ENCODE measurements at regions not wholly inside any gene's neighbourhood (a gene's known extent, or its start where the extent isn't known, plus 50 kb on each side); places are given as distances from the start of the nearest gene placed in this dataset.

GRCh38 chr22:17272511-17272991 lies 53.3 kb upstream of the ADA2 start:
- H3K36me3 ChIP-seq (ENCODE audit: insufficient read depth) = no peaks in the 10 kb centered on the region
- H3K27me3 ChIP-seq (ENCODE audit: insufficient read depth, low read depth) = no peaks in the 10 kb centered on the region
- no peaks in the 10 kb centered on the region for H4K20me1 ChIP-seq (ENCODE audit: insufficient read depth)
- peaks cover 20% of the 10 kb centered on the region for H3K4me1 ChIP-seq (ENCODE audit: low read depth, poor library complexity, severe bottlenecking)
- H3K27ac ChIP-seq = no peak overlapping the region
- H3K4me3 ChIP-seq (IDR thresholded peaks at IDR 0.05; ENCODE audit: insufficient read depth, low read depth, low read length) = no peak overlapping the region
- no peak overlapping the region for H3K4me2 ChIP-seq
- TF ChIP-seq CTCF (conservative IDR thresholded peaks at IDR 0.05; ENCODE audit: low read depth, low read length) = no peak
- H3K9ac ChIP-seq = no peak overlapping the region
- H2AFZ ChIP-seq (ENCODE audit: low read depth) = no peak overlapping the region
- no peaks in the 10 kb centered on the region for H3K79me2 ChIP-seq (ENCODE audit: insufficient read depth, low read depth)

GRCh38 chr22:17271711-17272451 lies 52.6 kb upstream of the ADA2 start:
- Histone ChIP-seq H2AFZ (ENCODE audit: low read depth) (no peak overlapping the region), H3K27ac (no peak overlapping the region), H3K4me3 (IDR thresholded peaks at IDR 0.05; ENCODE audit: insufficient read depth, low read depth, low read length) (no peak overlapping the region), H3K27me3 (ENCODE audit: insufficient read depth, low read depth) (no peaks in the 10 kb centered on the region), H3K36me3 (ENCODE audit: insufficient read depth) (no peaks in the 10 kb centered on the region), H3K4me1 (ENCODE audit: low read depth, poor library complexity, severe bottlenecking) (peaks cover 20% of the 10 kb centered on the region), H3K79me2 (ENCODE audit: insufficient read depth, low read depth) (no peaks in the 10 kb centered on the region), H3K4me2 (no peak overlapping the region), H4K20me1 (ENCODE audit: insufficient read depth) (no peaks in the 10 kb centered on the region), H3K9ac (no peak overlapping the region)
- no peak for TF ChIP-seq CTCF (conservative IDR thresholded peaks at IDR 0.05; ENCODE audit: low read depth, low read length)

DNA sequence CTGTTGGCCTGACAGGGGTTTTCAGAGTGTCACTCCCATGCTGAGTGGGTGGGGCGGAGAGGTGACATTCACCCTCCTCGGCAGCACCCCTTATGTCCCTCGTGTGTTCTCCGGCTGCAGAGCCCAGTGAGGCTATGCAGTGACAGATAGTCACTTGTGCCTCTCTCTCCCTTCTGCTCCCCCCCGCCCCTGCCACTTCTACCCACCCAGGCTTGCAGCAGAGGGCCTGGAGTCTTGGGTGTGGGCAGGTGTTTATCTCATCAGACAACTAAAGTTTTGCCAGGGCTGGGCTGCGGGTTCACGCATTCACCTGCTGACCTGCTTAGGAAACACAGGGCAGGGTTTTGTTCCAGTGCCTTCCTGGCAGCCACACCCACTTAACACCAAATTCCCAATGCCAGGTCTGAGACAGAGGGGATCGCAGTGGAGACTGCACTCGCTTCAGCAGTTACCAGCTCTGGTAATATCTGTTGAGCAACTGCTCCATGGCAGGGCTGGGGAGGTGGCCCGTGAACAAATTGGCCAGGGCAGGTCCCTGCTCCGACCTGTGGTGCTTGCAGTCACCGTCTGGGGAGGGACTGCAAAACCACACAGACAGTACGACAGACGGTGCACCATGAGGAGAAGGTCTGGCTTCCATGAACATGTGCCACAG lies 50.5 kb upstream of the ADA2 start:
- no peak overlapping the region for H2AFZ ChIP-seq (ENCODE audit: low read depth)
- TF ChIP-seq CTCF (conservative IDR thresholded peaks at IDR 0.05; ENCODE audit: low read depth, low read length) = no peak

DNA sequence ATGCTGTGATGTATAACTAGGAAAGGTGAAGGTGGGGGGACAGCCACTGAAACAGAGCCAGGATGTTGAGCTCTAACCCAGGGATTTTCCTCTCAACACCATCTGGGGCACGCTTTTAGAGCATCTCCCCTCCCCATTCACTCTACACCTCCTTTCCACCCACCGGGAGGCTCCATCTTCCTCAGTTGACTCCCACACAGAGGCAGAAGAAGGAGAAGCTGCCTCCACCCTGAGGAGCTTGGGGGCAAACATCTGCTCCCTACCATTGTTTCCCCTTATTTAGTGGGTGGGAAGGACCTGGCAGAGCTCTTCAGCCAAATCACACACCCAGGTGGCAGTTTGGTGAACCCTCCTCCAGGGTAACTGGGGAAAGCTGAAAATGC lies 50.0 kb upstream of the ADA2 start:
- Histone ChIP-seq H3K36me3 (ENCODE audit: insufficient read depth) (no peaks in the 10 kb centered on the region), H3K27me3 (ENCODE audit: insufficient read depth, low read depth) (no peaks in the 10 kb centered on the region), H3K4me2 (no peak overlapping the region), H3K9ac (no peak overlapping the region), H3K4me1 (ENCODE audit: low read depth, poor library complexity, severe bottlenecking) (peaks cover 20% of the 10 kb centered on the region), H4K20me1 (ENCODE audit: insufficient read depth) (no peaks in the 10 kb centered on the region), H3K4me3 (IDR thresholded peaks at IDR 0.05; ENCODE audit: insufficient read depth, low read depth, low read length) (no peak overlapping the region), H2AFZ (ENCODE audit: low read depth) (no peak overlapping the region), H3K27ac (no peak overlapping the region), H3K79me2 (ENCODE audit: insufficient read depth, low read depth) (no peaks in the 10 kb centered on the region)
- no peak for TF ChIP-seq CTCF (conservative IDR thresholded peaks at IDR 0.05; ENCODE audit: low read depth, low read length)

More for the DNA sequence above, 50.5 kb upstream of the ADA2 start:
- Histone ChIP-seq H3K4me1 (ENCODE audit: low read depth, poor library complexity, severe bottlenecking) (peaks cover 20% of the 10 kb centered on the region), H3K4me3 (IDR thresholded peaks at IDR 0.05; ENCODE audit: insufficient read depth, low read depth, low read length) (no peak overlapping the region), H3K9ac (no peak overlapping the region), H3K79me2 (ENCODE audit: insufficient read depth, low read depth) (no peaks in the 10 kb centered on the region), H3K4me2 (no peak overlapping the region), H3K36me3 (ENCODE audit: insufficient read depth) (no peaks in the 10 kb centered on the region), H3K27me3 (ENCODE audit: insufficient read depth, low read depth) (no peaks in the 10 kb centered on the region), H4K20me1 (ENCODE audit: insufficient read depth) (no peaks in the 10 kb centered on the region), H3K27ac (no peak overlapping the region)
